Panc1 (cell line): ENCODE measurements at regions not wholly inside any gene's neighbourhood (a gene's known extent, or its start where the extent isn't known, plus 50 kb on each side); places are given as distances from the start of the nearest gene placed in this dataset.

Source experiments
- ATAC-seq: fragments of 200-7000 bp; cut with Tn5 transposase; 2 replicates; pipeline ENCODE4 v1.9.1; 2020; ENCODE audit warnings: mild to moderate bottlenecking, moderate library complexity
- BruUV-seq: library from RNA; stranded (reverse); fragments of 400-500 nt; replicated peaks from 2 replicates; lab custom pipeline; 2021; lab: Mats Ljungman, UMichigan
- CTCF ChIA-PET: fragments of 300-600 bp; sonication (Branson Sonifier 250); formaldehyde crosslinking; loops from one replicate; lab custom pipeline; 2022; ENCODE audit warnings: antibody characterized with exemption; lab: Charles Lee
- POLR2A ChIA-PET: fragments of 300-600 bp; sonication (Branson Sonifier 250); formaldehyde crosslinking; loops from one replicate; lab custom pipeline; 2022; ENCODE audit warnings: antibody characterized with exemption; lab: Charles Lee
- DNase-seq: peaks from one replicate; pipeline ENCODE4 v3.0.0-alpha.2; 2010; ENCODE audit warnings: low read depth, low spot score
- H3K27ac ChIP-seq: 2 replicates; pipeline ENCODE4 v1.5.1; 2011; ENCODE audit warnings: mild to moderate bottlenecking, low read length, inconsistent platforms
- H3K27me3 ChIP-seq: fragments of 200-500 bp; sonication (Bioruptor generic); 2 replicates; pipeline ENCODE4 v1.6.0; 2014; ENCODE audit warnings: low read length, inconsistent platforms; ENCODE audit not compliant: control insufficient read depth, insufficient read depth
- H3K36me3 ChIP-seq: fragments of 200-500 bp; sonication (Bioruptor generic); 2 replicates; pipeline ENCODE4 v1.5.1; 2014; ENCODE audit warnings: inconsistent platforms, mild to moderate bottlenecking, low read length, moderate library complexity; ENCODE audit not compliant: control insufficient read depth, insufficient read depth
- H3K4me1 ChIP-seq: 2 replicates; pipeline ENCODE4 v1.5.1; 2011; ENCODE audit warnings: inconsistent platforms, mild to moderate bottlenecking, low read length, moderate library complexity; ENCODE audit not compliant: control insufficient read depth, insufficient read depth
- H3K4me3 ChIP-seq, 2 experiments: 2 replicates each; pipeline ENCODE4 v1.5.1; 2011 to 2012; ENCODE audit warnings: low read depth in 2 of 2, low read length in 2 of 2, mild to moderate bottlenecking in 2 of 2, inconsistent platforms in 1 of 2, moderate library complexity in 1 of 2
- H3K9me3 ChIP-seq: fragments of 200-500 bp; sonication (Bioruptor generic); 2 replicates; pipeline ENCODE4 v1.5.1; 2014; ENCODE audit warnings: low read depth, mild to moderate bottlenecking, inconsistent platforms, low read length, moderate library complexity; ENCODE audit not compliant: control insufficient read depth, insufficient read depth
- POLR2AphosphoS5 ChIP-seq: IDR thresholded peaks from 2 replicates; pipeline ENCODE4 v1.6.1; 2012; ENCODE audit warnings: mild to moderate bottlenecking, low read depth, low read length, moderate library complexity
- SIN3A ChIP-seq: IDR thresholded peaks from 2 replicates; pipeline ENCODE4 v1.6.1; 2012; ENCODE audit warnings: low read depth, mild to moderate bottlenecking, low read length, moderate library complexity, borderline replicate concordance; ENCODE audit not compliant: insufficient read depth
- TCF7L2 ChIP-seq: IDR thresholded peaks from 2 replicates; pipeline ENCODE4 v1.6.1; 2011; ENCODE audit warnings: mild to moderate bottlenecking, low read depth, low read length, inconsistent platforms
- in situ Hi-C: cut with HindIII; loops from 2 replicates; pipeline ENCODE4 v1.10.0; 2016; ENCODE audit warnings: low sequenced_read_pairs, low pct_unique_long_range_greater_than_20kb
- intact Hi-C: fragments of 100-400 bp; cut with micrococcal nuclease; formaldehyde crosslinking; loops from one replicate; pipeline ENCODE4 v1.10.0; 2022; ENCODE audit not compliant: unreplicated experiment
- TF ChIP-seq, protein P1 (sequence below): fragments of 450-650 bp; IDR thresholded peaks from 2 replicates; pipeline ENCODE4 v1.5.1; 2017; ENCODE audit warnings: mild to moderate bottlenecking
- TF ChIP-seq, protein P2 (sequence below), 2 experiments: IDR thresholded peaks; 2 replicates each; pipeline ENCODE4 v1.6.1; 2011 to 2012; ENCODE audit warnings: low read depth in 2 of 2, control low read depth in 1 of 2, low read length in 1 of 2, mild to moderate bottlenecking in 1 of 2, moderate library complexity in 1 of 2; ENCODE audit not compliant: insufficient read depth in 1 of 2

DNA sequence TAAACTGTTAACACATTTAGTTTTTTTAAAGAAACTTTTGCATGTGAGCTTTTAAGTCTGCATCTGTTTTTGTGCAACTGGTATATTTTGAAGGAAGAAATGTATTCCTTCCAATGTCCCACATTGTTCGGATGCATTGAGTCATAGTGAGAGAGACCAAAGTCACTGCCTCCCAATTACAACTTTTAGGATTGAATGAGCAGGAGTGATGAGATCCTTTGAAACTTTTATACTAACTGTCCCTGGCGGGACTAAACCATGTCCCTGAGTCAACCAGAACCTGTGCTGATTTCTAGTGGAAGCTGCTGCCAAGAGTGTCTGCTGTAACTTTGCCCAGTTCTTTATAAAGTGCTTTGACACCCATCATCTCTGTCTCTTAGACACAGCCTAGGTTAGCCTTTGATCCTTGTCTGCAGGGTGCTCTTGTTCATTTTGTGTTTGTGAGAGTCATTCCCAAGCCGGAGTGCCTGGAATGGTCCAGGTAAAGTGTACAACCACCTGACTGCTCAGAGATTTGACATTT, 122.7 kb downstream of the ZNF518B start:
- no peak for ATAC-seq
- no TSS peak for BruUV-seq
- Histone ChIP-seq H3K4me1 (no peaks in the 10 kb centered on the region), H3K36me3 (no peaks in the 10 kb centered on the region), H3K9me3 (no peaks in the 10 kb centered on the region), H3K4me3 (no peak overlapping the region), H3K27ac (no peak overlapping the region), H3K27me3 (no peaks in the 10 kb centered on the region)
- TF ChIP-seq SIN3A = no peak
- TF ChIP-seq, protein P1, sequence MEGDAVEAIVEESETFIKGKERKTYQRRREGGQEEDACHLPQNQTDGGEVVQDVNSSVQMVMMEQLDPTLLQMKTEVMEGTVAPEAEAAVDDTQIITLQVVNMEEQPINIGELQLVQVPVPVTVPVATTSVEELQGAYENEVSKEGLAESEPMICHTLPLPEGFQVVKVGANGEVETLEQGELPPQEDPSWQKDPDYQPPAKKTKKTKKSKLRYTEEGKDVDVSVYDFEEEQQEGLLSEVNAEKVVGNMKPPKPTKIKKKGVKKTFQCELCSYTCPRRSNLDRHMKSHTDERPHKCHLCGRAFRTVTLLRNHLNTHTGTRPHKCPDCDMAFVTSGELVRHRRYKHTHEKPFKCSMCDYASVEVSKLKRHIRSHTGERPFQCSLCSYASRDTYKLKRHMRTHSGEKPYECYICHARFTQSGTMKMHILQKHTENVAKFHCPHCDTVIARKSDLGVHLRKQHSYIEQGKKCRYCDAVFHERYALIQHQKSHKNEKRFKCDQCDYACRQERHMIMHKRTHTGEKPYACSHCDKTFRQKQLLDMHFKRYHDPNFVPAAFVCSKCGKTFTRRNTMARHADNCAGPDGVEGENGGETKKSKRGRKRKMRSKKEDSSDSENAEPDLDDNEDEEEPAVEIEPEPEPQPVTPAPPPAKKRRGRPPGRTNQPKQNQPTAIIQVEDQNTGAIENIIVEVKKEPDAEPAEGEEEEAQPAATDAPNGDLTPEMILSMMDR = no peak
- TF ChIP-seq, protein P2, sequence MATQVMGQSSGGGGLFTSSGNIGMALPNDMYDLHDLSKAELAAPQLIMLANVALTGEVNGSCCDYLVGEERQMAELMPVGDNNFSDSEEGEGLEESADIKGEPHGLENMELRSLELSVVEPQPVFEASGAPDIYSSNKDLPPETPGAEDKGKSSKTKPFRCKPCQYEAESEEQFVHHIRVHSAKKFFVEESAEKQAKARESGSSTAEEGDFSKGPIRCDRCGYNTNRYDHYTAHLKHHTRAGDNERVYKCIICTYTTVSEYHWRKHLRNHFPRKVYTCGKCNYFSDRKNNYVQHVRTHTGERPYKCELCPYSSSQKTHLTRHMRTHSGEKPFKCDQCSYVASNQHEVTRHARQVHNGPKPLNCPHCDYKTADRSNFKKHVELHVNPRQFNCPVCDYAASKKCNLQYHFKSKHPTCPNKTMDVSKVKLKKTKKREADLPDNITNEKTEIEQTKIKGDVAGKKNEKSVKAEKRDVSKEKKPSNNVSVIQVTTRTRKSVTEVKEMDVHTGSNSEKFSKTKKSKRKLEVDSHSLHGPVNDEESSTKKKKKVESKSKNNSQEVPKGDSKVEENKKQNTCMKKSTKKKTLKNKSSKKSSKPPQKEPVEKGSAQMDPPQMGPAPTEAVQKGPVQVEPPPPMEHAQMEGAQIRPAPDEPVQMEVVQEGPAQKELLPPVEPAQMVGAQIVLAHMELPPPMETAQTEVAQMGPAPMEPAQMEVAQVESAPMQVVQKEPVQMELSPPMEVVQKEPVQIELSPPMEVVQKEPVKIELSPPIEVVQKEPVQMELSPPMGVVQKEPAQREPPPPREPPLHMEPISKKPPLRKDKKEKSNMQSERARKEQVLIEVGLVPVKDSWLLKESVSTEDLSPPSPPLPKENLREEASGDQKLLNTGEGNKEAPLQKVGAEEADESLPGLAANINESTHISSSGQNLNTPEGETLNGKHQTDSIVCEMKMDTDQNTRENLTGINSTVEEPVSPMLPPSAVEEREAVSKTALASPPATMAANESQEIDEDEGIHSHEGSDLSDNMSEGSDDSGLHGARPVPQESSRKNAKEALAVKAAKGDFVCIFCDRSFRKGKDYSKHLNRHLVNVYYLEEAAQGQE (IDR thresholded peaks at IDR 0.05; ENCODE audit: insufficient read depth in 1 of 2, low read depth in 2 of 2, low read length in 1 of 2) = no peak
- TF ChIP-seq TCF7L2 = no peak
- no peak for TF ChIP-seq POLR2AphosphoS5
- no peak for DNase-seq
- POLR2A ChIA-PET = no interaction called here
- in situ Hi-C loops (no loop called here), intact Hi-C loops (no loop called here)
- CTCF ChIA-PET = no interaction called here

DNA sequence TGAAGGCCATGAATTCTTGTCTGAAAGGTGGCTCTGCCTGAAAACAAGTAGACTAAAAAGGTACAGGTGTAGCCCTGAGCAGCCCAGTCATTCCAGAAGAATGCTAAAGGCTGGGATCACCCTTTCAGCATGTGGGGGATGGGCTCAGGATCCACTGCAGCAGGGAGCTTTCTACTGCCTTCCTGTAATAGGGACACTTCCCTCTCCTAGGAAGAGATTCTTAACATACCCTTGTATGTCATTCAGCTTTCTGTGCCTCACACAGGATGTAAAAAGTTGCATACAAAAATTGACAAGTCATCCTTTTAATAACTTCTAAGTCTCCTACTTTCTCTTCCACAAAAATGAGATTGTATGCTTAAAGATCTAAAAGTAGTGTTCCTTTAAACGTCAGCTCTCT, 123.3 kb downstream of the ZNF518B start:
- Histone ChIP-seq H3K36me3 (no peaks in the 10 kb centered on the region), H3K27me3 (no peaks in the 10 kb centered on the region), H3K4me3 (no peak overlapping the region), H3K27ac (no peak overlapping the region), H3K4me1 (no peaks in the 10 kb centered on the region), H3K9me3 (no peaks in the 10 kb centered on the region)
- intact Hi-C loops (no loop called here), in situ Hi-C loops (no loop called here)
- TF ChIP-seq TCF7L2 = no peak
- TF ChIP-seq, protein P2 (IDR thresholded peaks at IDR 0.05; ENCODE audit: insufficient read depth in 1 of 2, low read depth in 2 of 2, low read length in 1 of 2) = no peak
- no peak for TF ChIP-seq POLR2AphosphoS5
- ChIA-PET CTCF (no interaction called here), POLR2A (no interaction called here)
- ATAC-seq = no peak
- no peak for DNase-seq
- BruUV-seq = no TSS peak
